ENCODE measurements at regions not wholly inside any gene's neighbourhood (a gene's known extent, or its start where the extent isn't known, plus 50 kb on each side); places are given as distances from the start of the nearest gene placed in this dataset.
"Not testable (repeated sequence)": the region's sequence is repeated elsewhere in the genome, so short reads cannot be mapped to it uniquely, and the experiment has no call there.

- not testable (repeated sequence) for DNase-seq (ENCODE audit: low read depth)
Measured at GRCh38 chr21:5103880-5104561, 5417.4 kb upstream of the TPTE start.

GRCh38 chr21:5104562-5104928 lies 5416.8 kb upstream of the TPTE start:
- DNase-seq (ENCODE audit: low read depth), result not testable (repeated sequence)

- not testable (repeated sequence) for DNase-seq (ENCODE audit: low read depth)
Measured at GRCh38 chr21:5105939-5106708, 5415.3 kb upstream of the TPTE start.

GRCh38 chr21:5106767-5107464 lies 5414.5 kb upstream of the TPTE start:
- DNase-seq (ENCODE audit: low read depth), result not testable (repeated sequence)

GRCh38 chr21:5107637-5108036 lies 5413.7 kb upstream of the TPTE start:
- DNase-seq (ENCODE audit: low read depth), result not testable (repeated sequence)

GRCh38 chr21:5108048-5108775 lies 5413.2 kb upstream of the TPTE start:
- DNase-seq (ENCODE audit: low read depth), result not testable (repeated sequence)

GRCh38 chr21:5111197-5111596 lies 5410.2 kb upstream of the TPTE start:
- not testable (repeated sequence) for DNase-seq (ENCODE audit: low read depth)

- not testable (repeated sequence) for DNase-seq (ENCODE audit: low read depth)
Measured at GRCh38 chr21:5113092-5113491, 5408.3 kb upstream of the TPTE start.

GRCh38 chr21:5114468-5114867 lies 5406.9 kb upstream of the TPTE start:
- DNase-seq (ENCODE audit: low read depth), result not testable (repeated sequence)

GRCh38 chr21:5114893-5115645 lies 5406.3 kb upstream of the TPTE start:
- not testable (repeated sequence) for DNase-seq (ENCODE audit: low read depth)

- not testable (repeated sequence) for DNase-seq (ENCODE audit: low read depth)
Measured at GRCh38 chr21:5115646-5116343, 5405.6 kb upstream of the TPTE start.

- not testable (repeated sequence) for DNase-seq (ENCODE audit: low read depth)
Measured at GRCh38 chr21:5116344-5117123, 5404.8 kb upstream of the TPTE start.

GRCh38 chr21:5117135-5117534 lies 5404.2 kb upstream of the TPTE start:
- DNase-seq (ENCODE audit: low read depth), result not testable (repeated sequence)

GRCh38 chr21:5117666-5118295 lies 5403.6 kb upstream of the TPTE start:
- not testable (repeated sequence) for DNase-seq (ENCODE audit: low read depth)

- not testable (repeated sequence) for DNase-seq (ENCODE audit: low read depth)
Measured at GRCh38 chr21:5118296-5118679, 5403.1 kb upstream of the TPTE start.

- DNase-seq (ENCODE audit: low read depth), result not testable (repeated sequence)
Measured at GRCh38 chr21:5119179-5119578, 5402.2 kb upstream of the TPTE start.

- DNase-seq (ENCODE audit: low read depth), result not testable (repeated sequence)
Measured at GRCh38 chr21:5121399-5121798, 5400.0 kb upstream of the TPTE start.

GRCh38 chr21:5121849-5122248 lies 5399.5 kb upstream of the TPTE start:
- not testable (repeated sequence) for DNase-seq (ENCODE audit: low read depth)

- peak; percentile 61 for DNase-seq (ENCODE audit: low read depth)
Measured at GRCh38 chr21:5123655-5124054, 5397.7 kb upstream of the TPTE start.
